HepG2 (cell line): ENCODE measurements at regions not wholly inside any gene's neighbourhood (a gene's known extent, or its start where the extent isn't known, plus 50 kb on each side); places are given as distances from the start of the nearest gene placed in this dataset.

Source experiments
- ATAC-seq: fragments of 200-7000 bp; cut with Tn5 transposase; 3 replicates; pipeline ENCODE4 v1.9.1; 2020; ENCODE audit warnings: mild to moderate bottlenecking, moderate library complexity
- BruUV-seq: library from RNA; stranded (reverse); fragments of 400-500 nt; replicated peaks from 2 replicates; lab custom pipeline; 2021; lab: Mats Ljungman, UMichigan
- CTCF ChIA-PET: fragments of 300-600 bp; formaldehyde crosslinking; extraction: SDS; loops from one replicate; lab custom pipeline; 2021; ENCODE audit warnings: low total read pairs, inconsistent platforms, low intra/inter-chr PET ratio; lab: Yijun Ruan, JAX
- POLR2A ChIA-PET: fragments of 350-600 bp; sonication (Branson Sonifier 250); formaldehyde crosslinking; loops from one replicate; lab custom pipeline; 2020; ENCODE audit warnings: antibody characterized with exemption, inconsistent platforms; lab: Yijun Ruan, JAX
- DNase-seq: peaks from one replicate; pipeline ENCODE4 v3.0.0-alpha.2; 2015; ENCODE audit warnings: low spot score
- FAIRE-seq: peaks from 3 replicates; lab custom pipeline; 2011; peaks lifted over from hg19 to GRCh38; lab: Jason Lieb, UNC
- H2AFZ ChIP-seq: one replicate; pipeline ENCODE4 v1.6.1; 2011; ENCODE audit warnings: low read length, inconsistent platforms
- H3K27ac ChIP-seq: fragments of 300-600 bp; 3 replicates; pipeline ENCODE4 v1.8.0; 2011; ENCODE audit warnings: mixed run types, mild to moderate bottlenecking, mixed read lengths, low read length, inconsistent platforms; ENCODE audit not compliant: insufficient read depth; ENCODE audit errors: extremely low read length
- H3K27me3 ChIP-seq, 2 experiments: fragments of 200-600 bp in 1 of 2; 2 replicates in 1 of 2; 3 replicates in 1 of 2; pipeline versions ENCODE4 v1.6.0 to v1.8.0; 2011; ENCODE audit warnings: low read length in 2 of 2, mild to moderate bottlenecking in 2 of 2, moderate library complexity in 2 of 2, inconsistent platforms in 1 of 2; ENCODE audit not compliant: insufficient read depth in 2 of 2, control insufficient read depth in 1 of 2
- H3K36me3 ChIP-seq, 2 experiments: fragments of 200-600 bp in 1 of 2; replicated peaks in 1 of 2; 2 replicates in 1 of 2; 3 replicates in 1 of 2; pipeline versions ENCODE4 v1.5.1 to v1.8.0; 2011; ENCODE audit warnings: low read length in 2 of 2, inconsistent platforms in 1 of 2; ENCODE audit not compliant: insufficient read depth in 2 of 2, control insufficient read depth in 1 of 2
- H3K4me1 ChIP-seq: 2 replicates; pipeline ENCODE4 v1.5.1; 2012; ENCODE audit warnings: low read length, inconsistent platforms; ENCODE audit not compliant: insufficient read depth
- H3K4me2 ChIP-seq: 2 replicates; pipeline ENCODE4 v1.6.0; 2011; ENCODE audit warnings: low read depth, low read length, inconsistent platforms
- H3K4me3 ChIP-seq, 3 experiments: fragments of 200-600 bp in 1 of 3; sonication (generic), shearing (Covaris generic) in 1 of 3; replicated peaks in 1 of 3; 2 replicates each; pipeline ENCODE4 v1.5.1; 2011 to 2016; ENCODE audit warnings: low read length in 3 of 3, inconsistent platforms in 2 of 3, low read depth in 2 of 3, mild to moderate bottlenecking in 2 of 3, control low read depth in 1 of 3, mixed read lengths in 1 of 3; ENCODE audit not compliant: insufficient read depth in 1 of 3
- H3K79me2 ChIP-seq: one replicate; pipeline ENCODE4 v1.6.1; 2011; ENCODE audit warnings: low read length, inconsistent platforms; ENCODE audit not compliant: insufficient read depth
- H3K9ac ChIP-seq: 2 replicates; pipeline ENCODE4 v1.6.0; 2011; ENCODE audit warnings: mild to moderate bottlenecking, low read depth, low read length, inconsistent platforms; ENCODE audit not compliant: insufficient read depth
- H3K9me3 ChIP-seq: 2 replicates; pipeline ENCODE4 v1.5.1; 2012; ENCODE audit warnings: mild to moderate bottlenecking, low read length
- H4K20me1 ChIP-seq: 2 replicates; pipeline ENCODE4 v1.6.0; 2011; ENCODE audit warnings: inconsistent platforms, mild to moderate bottlenecking, low read length, moderate library complexity; ENCODE audit not compliant: insufficient read depth
- MAFF ChIP-seq: IDR thresholded peaks from 2 replicates; pipeline ENCODE4 v1.6.1; 2011; ENCODE audit warnings: low read depth, low read length, improper control_type of control experiment
- MAFK ChIP-seq, 2 experiments: IDR thresholded peaks in 1 of 2; conservative IDR thresholded peaks in 1 of 2; 2 replicates each; pipeline ENCODE4 v1.6.1; 2011; ENCODE audit warnings: improper control_type of control experiment in 2 of 2, low read length in 2 of 2
- ZSCAN12 ChIP-seq: sonication (generic); formaldehyde crosslinking; IDR thresholded peaks from 2 replicates; pipeline ENCODE4 v1.9.0; 2021; ENCODE audit warnings: mild to moderate bottlenecking, missing genetic modification reagents
- ZZZ3 ChIP-seq: sonication (generic); formaldehyde crosslinking; IDR thresholded peaks from 2 replicates; pipeline ENCODE4 v1.4.0; 2020; ENCODE audit warnings: missing genetic modification reagents, mild to moderate bottlenecking, borderline replicate concordance
- WGBS: methylation state at CpG from one replicate; pipeline ENCODE4 v1.1.6; 2017; ENCODE audit warnings: low lambda C conversion rate; 5-methylcytosine and 5-hydroxymethylcytosine counted together
- in situ Hi-C: cut with HindIII; loops from 2 replicates; pipeline ENCODE4 v1.10.0; 2017; ENCODE audit warnings: low pct_unique_long_range_greater_than_20kb; ENCODE audit not compliant: extremely low pct_ligation_motif_present
- intact Hi-C: fragments of 100-400 bp; cut with micrococcal nuclease; formaldehyde crosslinking; loops from one replicate; pipeline ENCODE4 v1.10.0; 2022; ENCODE audit not compliant: unreplicated experiment

- Histone ChIP-seq H3K9me3 (peaks cover 84% of the 10 kb centered on the region), H3K36me3 (no peaks in the 10 kb centered on the region), H3K4me2 (no peak overlapping the region), H3K79me2 (no peaks in the 10 kb centered on the region), H3K9ac (no peak overlapping the region), H3K27ac (no peak overlapping the region), H3K27me3 (no peaks in the 10 kb centered on the region), H3K4me3 (no peak overlapping the region), H2AFZ (no peak overlapping the region), H4K20me1 (no peaks in the 10 kb centered on the region), H3K4me1 (no peaks in the 10 kb centered on the region)
- 1% methylated on average over 4 of the region's 4 CpGs for WGBS
- in situ Hi-C loops = no loop called here
- intact Hi-C loops = no loop called here
- no peak for DNase-seq
- no peak for ATAC-seq
- peak; percentile 76 for TF ChIP-seq MAFF
- no peak for TF ChIP-seq ZSCAN12 (CRISPR knock-in tag)
- peak; percentile 56 to 80; a peak in 3 of 4 replicates for TF ChIP-seq MAFK (conservative IDR thresholded peaks at IDR 0.05 in 1 of 2, IDR thresholded peaks at IDR 0.05 in 1 of 2; ENCODE audit: low read length in 2 of 2)
- ChIA-PET POLR2A (no interaction called here), CTCF (no interaction called here)
- BruUV-seq = no TSS peak
- FAIRE-seq = no peak
These were observed 820.2 kb upstream of the CELF2 start for GRCh38 chr10:10197423-10197822.

- 3% methylated on average over 6 of the region's 6 CpGs for WGBS
- ATAC-seq (no peak), FAIRE-seq (no peak), DNase-seq (no peak)
- Histone ChIP-seq H3K4me3 (no peak overlapping the region), H3K9me3 (peaks cover 90% of the 10 kb centered on the region), H3K27ac (no peak overlapping the region), H3K27me3 (no peaks in the 10 kb centered on the region), H2AFZ (no peak overlapping the region), H3K36me3 (no peaks in the 10 kb centered on the region), H3K79me2 (no peaks in the 10 kb centered on the region), H4K20me1 (no peaks in the 10 kb centered on the region), H3K4me2 (no peak overlapping the region), H3K9ac (no peak overlapping the region), H3K4me1 (no peaks in the 10 kb centered on the region)
- no peak for TF ChIP-seq ZZZ3
- POLR2A ChIA-PET = no interaction called here
- CTCF ChIA-PET = no interaction called here
- intact Hi-C loops = no loop called here
- BruUV-seq = no TSS peak
- in situ Hi-C loops = no loop called here
These were observed 819.3 kb upstream of the CELF2 start for GRCh38 chr10:10198363-10198762.
